Stimulated activated CD4-positive, alpha-beta T cell treated with anti-CD3 and anti-CD28 coated beads, Interleukin-1b, Interleukin-23, amount 100 ng/mL, for 48 hours (primary cell): ENCODE measurements at regions not wholly inside any gene's neighbourhood (a gene's known extent, or its start where the extent isn't known, plus 50 kb on each side); places are given as distances from the start of the nearest gene placed in this dataset.

Source experiments
- DNase-seq: peaks from one replicate; pipeline ENCODE4 v3.0.0-alpha.2; 2020

DNA sequence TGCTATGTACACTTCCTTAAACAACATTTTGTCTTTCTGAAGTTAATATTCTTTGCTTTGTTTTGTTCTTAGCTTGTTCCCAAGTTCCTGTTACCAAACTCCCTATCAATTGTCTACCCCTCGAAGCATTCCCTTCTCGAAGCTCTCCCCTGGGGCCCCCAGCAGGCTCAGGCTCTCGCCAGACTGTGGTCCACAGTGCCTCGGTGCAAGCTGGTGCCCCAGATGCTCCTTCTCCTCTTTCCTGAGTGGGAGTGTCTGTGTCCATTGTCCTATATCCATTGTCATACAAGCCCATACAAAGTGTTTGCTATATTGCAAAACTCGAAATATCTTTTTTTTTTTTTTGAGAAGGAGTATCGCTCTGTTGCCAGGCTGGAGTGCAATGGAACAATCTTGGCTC lies 51.7 kb upstream of the RTL6 start:
- DNase-seq = no peak

DNA sequence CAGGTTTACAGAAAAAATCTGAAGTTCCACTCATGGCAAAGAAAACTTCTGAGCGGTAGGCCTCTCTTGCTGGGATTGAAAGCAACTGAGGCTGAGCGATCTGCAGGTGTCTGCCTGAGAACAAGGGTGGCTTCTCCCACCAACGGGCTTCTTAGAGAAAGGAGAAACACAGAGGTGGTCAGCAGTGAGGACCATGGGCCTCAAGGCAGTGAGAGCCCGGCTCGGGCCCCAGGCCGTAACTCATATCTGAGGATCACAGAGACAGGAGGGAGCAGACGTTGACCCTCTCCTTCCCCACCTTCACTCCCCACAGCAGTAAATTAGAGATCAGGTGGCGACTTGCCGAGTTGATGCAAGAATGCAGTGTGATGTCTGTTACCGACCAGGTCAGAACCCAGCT lies 50.9 kb upstream of the RTL6 start:
- no peak for DNase-seq
